ENCODE measurements at regions not wholly inside any gene's neighbourhood (a gene's known extent, or its start where the extent isn't known, plus 50 kb on each side); places are given as distances from the start of the nearest gene placed in this dataset.

- Histone ChIP-seq H2AFZ (ENCODE audit: low read length) (no peak overlapping the region), H3K9me3 (ENCODE audit: control insufficient read depth, low read depth, low read length) (no peaks in the 10 kb centered on the region), H3K56ac (ENCODE audit: insufficient read length, low read depth, low read length) (no peak overlapping the region), H2AK5ac (ENCODE audit: insufficient read length, low read length) (no peak overlapping the region), H3K9ac (ENCODE audit: extremely low read depth, insufficient read length, low read length) (no peak overlapping the region), H3K4ac (ENCODE audit: low read depth, low read length) (no peak overlapping the region), H3K4me1 (ENCODE audit: insufficient read depth, low read length) (no peaks in the 10 kb centered on the region), H4K8ac (replicated peaks; ENCODE audit: insufficient read length, low read depth, low read length) (no peak overlapping the region), H3K27ac (ENCODE audit: insufficient read length, low read depth, low read length) (no peak overlapping the region), H3K4me2 (ENCODE audit: insufficient read depth, insufficient read length, low read length) (no peak overlapping the region), H2BK5ac (ENCODE audit: insufficient read length, low read length) (no peak overlapping the region), H2BK15ac (ENCODE audit: low read depth, low read length) (no peak overlapping the region), H3K14ac (ENCODE audit: insufficient read depth, low read length) (no peak overlapping the region), H3K23ac (ENCODE audit: insufficient read length, low read depth, low read length) (no peak overlapping the region), H3T11ph (ENCODE audit: low read length) (no peak overlapping the region), H4K5ac (ENCODE audit: insufficient read length, low read depth, low read length) (no peak overlapping the region), H2BK120ac (ENCODE audit: low read depth, low read length, poor library complexity, severe bottlenecking) (no peak overlapping the region), H3K79me2 (ENCODE audit: insufficient read depth, low read length) (no peaks in the 10 kb centered on the region), H3K27me3 (ENCODE audit: insufficient read depth, low read length) (no peaks in the 10 kb centered on the region), H2BK12ac (ENCODE audit: insufficient read length, low read depth, low read length) (no peak overlapping the region), H4K20me1 (ENCODE audit: control insufficient read depth, insufficient read depth, insufficient read length) (no peaks in the 10 kb centered on the region), H4K91ac (ENCODE audit: insufficient read length, low read depth, low read length) (no peak overlapping the region), H3K18ac (ENCODE audit: insufficient read length, low read depth, low read length) (no peak overlapping the region), H3K79me1 (ENCODE audit: insufficient read depth, low read depth, low read length, poor library complexity, severe bottlenecking) (no peaks in the 10 kb centered on the region), H2BK20ac (ENCODE audit: low read depth, low read length, poor library complexity, severe bottlenecking) (no peak overlapping the region), H3K23me2 (ENCODE audit: insufficient read length, low read depth, low read length, poor library complexity, severe bottlenecking) (no peaks in the 10 kb centered on the region)
- Mint-ChIP-seq H3K4me3 (no peak overlapping the region), H3K4me1 (no peaks in the 10 kb centered on the region), H3K36me3 (ENCODE audit: insufficient read depth in 1 of 3, low read depth in 3 of 3) (peaks cover 6 to 29% (median 13%) of the 10 kb centered on the region in 3 experiments; a peak in 5 of 7 replicates), H3K9me3 (peaks cover 24 to 28% of the 10 kb centered on the region in 2 experiments), H3K27me3 (ENCODE audit: low read depth) (no peaks in the 10 kb centered on the region), H3K27ac (no peak overlapping the region)
- TF ChIP-seq CTCF (conservative IDR thresholded peaks at IDR 0.05) = no peak
- no peak for DNase-seq
- WGBS (ENCODE audit: extremely low coverage, insufficient read length, low lambda C conversion rate) = no CpG with 5 or more reads among the region's 2 CpGs
Measured at GRCh38 chr13:47076500-47076899, 179.6 kb upstream of the HTR2A start.

All from H9 (cell line).